ENCODE measurements at regions not wholly inside any gene's neighbourhood (a gene's known extent, or its start where the extent isn't known, plus 50 kb on each side); places are given as distances from the start of the nearest gene placed in this dataset.

GRCh38 chr20:7323957-7324356 is 556.5 kb downstream of the BMP2 start:
- no peaks in the 10 kb centered on the region for H3K4me1 Mint-ChIP-seq (ENCODE audit: low read depth)

GRCh38 chr20:7327810-7328209 is 560.3 kb downstream of the BMP2 start:
- TF ChIP-seq CTCF (IDR thresholded peaks at IDR 0.05): no peak
- no peak for DNase-seq (ENCODE audit: low spot score)
- H3K4me1 Mint-ChIP-seq (ENCODE audit: low read depth): no peaks in the 10 kb centered on the region
- no peaks in the 10 kb centered on the region for H3K36me3 Mint-ChIP-seq (ENCODE audit: low read depth)
- no peaks in the 10 kb centered on the region for H3K27me3 Mint-ChIP-seq (ENCODE audit: low read depth)
- H3K27ac Mint-ChIP-seq (ENCODE audit: unreplicated experiment): no peak overlapping the region
- H3K4me3 Mint-ChIP-seq (ENCODE audit: unreplicated experiment): no peak overlapping the region
- H3K9me3 Mint-ChIP-seq (ENCODE audit: low read depth): no peaks in the 10 kb centered on the region

More at GRCh38 chr20:7323957-7324356, 556.5 kb downstream of the BMP2 start:
- H3K27ac Mint-ChIP-seq (ENCODE audit: unreplicated experiment): no peak overlapping the region
- peaks cover 6% of the 10 kb centered on the region for H3K9me3 Mint-ChIP-seq (ENCODE audit: low read depth)
- H3K36me3 Mint-ChIP-seq (ENCODE audit: low read depth): no peaks in the 10 kb centered on the region
- no peak for DNase-seq (ENCODE audit: low spot score)
- H3K4me3 Mint-ChIP-seq (ENCODE audit: unreplicated experiment): no peak overlapping the region
- no peak for TF ChIP-seq CTCF (IDR thresholded peaks at IDR 0.05)
- H3K27me3 Mint-ChIP-seq (ENCODE audit: low read depth): peaks cover 4% of the 10 kb centered on the region

- DNase-seq (ENCODE audit: low spot score): no peak
- Mint-ChIP-seq H3K36me3 (ENCODE audit: low read depth) (no peaks in the 10 kb centered on the region), H3K27ac (ENCODE audit: unreplicated experiment) (no peak overlapping the region), H3K4me3 (ENCODE audit: unreplicated experiment) (no peak overlapping the region), H3K27me3 (ENCODE audit: low read depth) (no peaks in the 10 kb centered on the region), H3K9me3 (ENCODE audit: low read depth) (no peaks in the 10 kb centered on the region), H3K4me1 (ENCODE audit: low read depth) (no peaks in the 10 kb centered on the region)
- no peak for TF ChIP-seq CTCF (IDR thresholded peaks at IDR 0.05)
These were observed 563.4 kb downstream of the BMP2 start for GRCh38 chr20:7330850-7331249.

GRCh38 chr20:7332169-7332568 is 564.7 kb downstream of the BMP2 start:
- H3K4me1 Mint-ChIP-seq (ENCODE audit: low read depth): no peaks in the 10 kb centered on the region
- no peak overlapping the region for H3K27ac Mint-ChIP-seq (ENCODE audit: unreplicated experiment)
- H3K27me3 Mint-ChIP-seq (ENCODE audit: low read depth): no peaks in the 10 kb centered on the region
- H3K36me3 Mint-ChIP-seq (ENCODE audit: low read depth): no peaks in the 10 kb centered on the region
- H3K9me3 Mint-ChIP-seq (ENCODE audit: low read depth): no peaks in the 10 kb centered on the region
- DNase-seq (ENCODE audit: low spot score): no peak
- no peak overlapping the region for H3K4me3 Mint-ChIP-seq (ENCODE audit: unreplicated experiment)
- TF ChIP-seq CTCF (IDR thresholded peaks at IDR 0.05): no peak

GRCh38 chr20:7333841-7334240 is 566.4 kb downstream of the BMP2 start:
- TF ChIP-seq CTCF (IDR thresholded peaks at IDR 0.05): no peak
- Mint-ChIP-seq H3K27ac (ENCODE audit: unreplicated experiment) (no peak overlapping the region), H3K4me3 (ENCODE audit: unreplicated experiment) (no peak overlapping the region), H3K9me3 (ENCODE audit: low read depth) (no peaks in the 10 kb centered on the region), H3K36me3 (ENCODE audit: low read depth) (no peaks in the 10 kb centered on the region), H3K4me1 (ENCODE audit: low read depth) (no peaks in the 10 kb centered on the region), H3K27me3 (ENCODE audit: low read depth) (no peaks in the 10 kb centered on the region)
- DNase-seq (ENCODE audit: low spot score): no peak
